ENCODE measurements at regions not wholly inside any gene's neighbourhood (a gene's known extent, or its start where the extent isn't known, plus 50 kb on each side); places are given as distances from the start of the nearest gene placed in this dataset.

DNA sequence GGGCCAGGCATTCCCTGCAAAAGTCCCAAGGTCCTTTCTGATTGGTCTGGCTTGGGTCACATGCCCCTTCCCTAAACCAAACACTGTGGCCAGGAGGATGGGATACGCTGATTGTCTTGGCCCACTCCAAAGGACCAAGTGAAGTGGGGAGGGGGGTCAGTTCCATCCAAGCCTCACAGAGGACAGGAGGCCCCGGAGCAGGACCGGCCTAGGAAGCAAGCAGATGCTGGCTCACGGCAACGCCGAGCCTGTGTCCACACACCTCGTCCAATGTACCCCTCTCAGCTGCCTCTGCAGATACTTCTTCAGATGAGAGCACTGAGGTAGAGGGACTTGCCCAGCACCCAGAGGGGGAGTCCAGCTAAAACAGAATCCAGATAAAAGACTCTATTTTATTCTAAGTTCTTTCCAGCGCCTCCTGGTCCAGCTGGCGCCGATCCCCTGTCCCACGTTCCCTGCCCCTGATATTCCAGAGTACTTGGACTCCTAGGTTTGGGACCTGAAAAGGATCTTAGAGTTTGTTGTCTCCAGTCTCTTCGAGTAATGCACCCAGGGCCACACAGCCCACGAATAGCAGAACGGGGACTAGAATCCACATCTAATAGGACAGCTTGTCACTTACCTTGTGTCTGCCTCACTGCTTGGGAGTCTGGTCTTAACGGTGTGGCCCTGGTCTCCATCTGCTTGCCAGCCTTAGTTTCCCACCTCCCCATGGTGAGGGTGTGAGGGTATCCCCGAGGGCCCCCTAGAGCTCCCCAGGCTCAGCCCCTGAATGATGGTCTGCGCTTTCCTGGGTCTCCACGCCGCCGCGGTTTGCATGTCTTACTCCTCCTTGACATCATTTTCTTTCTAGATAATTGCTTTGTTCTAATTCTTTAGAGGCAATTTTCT, 72.4 kb upstream of the UNC5A start:
- Mint-ChIP-seq H3K27me3 (ENCODE audit: low read depth) (peaks cover 51% of the 10 kb centered on the region), H3K4me3 (no peak overlapping the region), H3K36me3 (ENCODE audit: low read depth) (no peaks in the 10 kb centered on the region), H3K27ac (no peak overlapping the region), H3K9me3 (no peaks in the 10 kb centered on the region), H3K4me1 (ENCODE audit: low read depth) (no peaks in the 10 kb centered on the region)
- no peak for DNase-seq (ENCODE audit: low spot score)

GRCh38 chr5:176738637-176739250, 71.6 kb upstream of the UNC5A start:
- H3K27ac Mint-ChIP-seq = no peak overlapping the region

DNA sequence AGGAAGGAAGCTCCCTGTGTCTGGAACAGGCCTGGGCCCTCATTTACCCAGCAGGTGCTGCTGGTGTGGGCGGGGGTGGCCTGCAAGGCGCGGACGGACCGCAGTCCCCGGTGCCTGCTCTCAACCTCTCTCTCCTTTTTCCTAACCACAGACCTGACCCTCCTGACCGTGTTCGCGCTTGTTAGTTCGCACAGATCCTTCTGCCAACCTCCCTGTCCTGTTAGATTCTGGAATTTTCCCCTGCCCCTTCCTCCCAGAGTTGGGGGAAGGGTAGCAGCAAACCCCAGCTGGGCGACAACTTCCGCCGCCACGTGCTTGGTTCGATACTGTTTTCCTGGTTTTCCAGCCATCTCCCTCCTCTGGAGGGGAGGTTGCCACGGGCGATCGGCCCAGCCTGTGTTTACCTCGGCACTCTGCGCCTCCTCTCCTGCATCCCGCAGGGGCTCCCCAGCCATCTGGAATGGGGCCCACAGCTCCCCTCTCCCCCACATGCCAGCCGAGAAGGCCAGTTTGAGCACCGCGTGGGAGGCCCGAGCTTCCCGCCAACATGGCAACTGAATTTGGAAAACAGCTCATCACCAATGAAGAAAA, 70.8 kb upstream of the UNC5A start:
- no peaks in the 10 kb centered on the region for H3K4me1 Mint-ChIP-seq (ENCODE audit: low read depth)
- no peaks in the 10 kb centered on the region for H3K36me3 Mint-ChIP-seq (ENCODE audit: low read depth)
- no peaks in the 10 kb centered on the region for H3K9me3 Mint-ChIP-seq
- no peak overlapping the region for H3K4me3 Mint-ChIP-seq
- no peak for DNase-seq (ENCODE audit: low spot score)
- H3K27ac Mint-ChIP-seq = no peak overlapping the region
- H3K27me3 Mint-ChIP-seq (ENCODE audit: low read depth) = peaks cover 61% of the 10 kb centered on the region

More at GRCh38 chr5:176738637-176739250, 71.6 kb upstream of the UNC5A start:
- H3K36me3 Mint-ChIP-seq (ENCODE audit: low read depth) = no peaks in the 10 kb centered on the region
- H3K4me3 Mint-ChIP-seq = no peak overlapping the region
- H3K27me3 Mint-ChIP-seq (ENCODE audit: low read depth) = peaks cover 53% of the 10 kb centered on the region
- no peak for DNase-seq (ENCODE audit: low spot score)
- no peaks in the 10 kb centered on the region for H3K4me1 Mint-ChIP-seq (ENCODE audit: low read depth)
- no peaks in the 10 kb centered on the region for H3K9me3 Mint-ChIP-seq

DNA sequence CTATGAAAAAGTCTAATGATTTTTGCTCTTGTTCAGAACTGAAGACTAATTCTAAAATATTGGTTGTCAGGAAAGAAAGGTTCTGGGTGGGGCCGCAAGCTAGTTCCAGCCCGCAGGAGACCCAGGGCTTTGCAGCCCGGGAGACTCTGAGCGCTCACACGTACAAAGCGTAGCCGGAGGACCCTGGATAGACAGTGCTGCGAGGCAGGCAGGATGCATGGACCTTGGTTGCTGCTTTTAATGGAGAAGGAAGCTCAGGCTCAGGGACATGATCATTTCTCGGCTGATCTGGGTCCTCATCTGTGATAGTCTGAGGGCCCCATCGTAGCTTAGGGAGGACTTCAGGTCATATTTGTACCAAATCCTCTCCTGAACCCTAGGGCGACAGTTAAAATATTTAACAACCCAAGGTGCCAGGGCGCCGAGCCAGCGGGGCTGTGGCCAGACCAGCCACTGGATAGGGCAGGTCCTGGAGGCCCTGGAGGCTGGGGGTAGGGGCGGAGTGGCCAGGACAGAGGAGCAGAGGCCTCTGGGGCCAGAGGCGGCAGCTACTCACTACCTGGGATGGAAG, 70.1 kb upstream of the UNC5A start:
- no peak overlapping the region for H3K4me3 Mint-ChIP-seq
- no peak overlapping the region for H3K27ac Mint-ChIP-seq
- no peaks in the 10 kb centered on the region for H3K4me1 Mint-ChIP-seq (ENCODE audit: low read depth)
- DNase-seq (ENCODE audit: low spot score) = no peak
- H3K27me3 Mint-ChIP-seq (ENCODE audit: low read depth) = peaks cover 68% of the 10 kb centered on the region
- H3K36me3 Mint-ChIP-seq (ENCODE audit: low read depth) = no peaks in the 10 kb centered on the region
- H3K9me3 Mint-ChIP-seq = no peaks in the 10 kb centered on the region

DNA sequence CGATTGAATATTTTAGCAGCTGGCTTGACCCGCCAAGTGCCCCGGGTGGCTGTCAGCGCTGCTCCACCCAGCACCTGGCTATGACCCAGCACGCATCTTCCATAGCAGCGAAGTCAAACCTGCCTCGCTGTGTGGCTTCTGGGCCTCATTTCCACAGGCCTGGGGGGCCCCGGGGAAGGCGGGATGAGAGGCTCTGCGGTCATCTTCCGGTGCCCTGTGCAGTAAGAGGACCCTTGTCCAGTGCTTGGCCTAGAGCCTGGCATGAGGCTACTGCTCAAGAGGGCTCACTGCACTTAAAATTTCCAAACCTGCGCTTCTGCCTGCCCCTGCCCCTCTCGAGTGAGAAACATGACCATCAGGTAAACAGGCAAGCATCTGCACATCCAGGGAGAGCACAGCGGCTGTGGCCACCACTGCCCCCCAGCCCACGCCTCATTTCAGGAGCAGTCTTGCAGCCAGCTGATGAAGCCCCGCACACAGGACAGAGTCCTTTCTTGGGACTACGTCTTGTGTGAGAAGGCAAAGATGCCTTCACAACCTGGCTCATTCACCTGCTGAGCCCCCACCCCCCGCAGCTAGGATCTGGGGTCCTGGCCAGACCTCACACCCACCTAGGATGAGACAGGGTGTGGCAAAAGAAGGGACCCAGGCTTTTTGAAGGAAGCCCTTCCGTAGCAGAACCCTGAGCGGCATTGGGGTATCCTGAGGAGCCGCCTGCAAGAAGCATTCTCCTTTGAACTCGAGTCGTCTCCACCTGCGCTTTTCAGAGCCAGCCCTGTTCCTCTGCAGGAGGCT, 69.5 kb upstream of the UNC5A start:
- no peak overlapping the region for H3K4me3 Mint-ChIP-seq
- DNase-seq (ENCODE audit: low spot score) = no peak
- H3K27me3 Mint-ChIP-seq (ENCODE audit: low read depth) = peaks cover 75% of the 10 kb centered on the region
- H3K36me3 Mint-ChIP-seq (ENCODE audit: low read depth) = no peaks in the 10 kb centered on the region
- H3K9me3 Mint-ChIP-seq = no peaks in the 10 kb centered on the region
- H3K4me1 Mint-ChIP-seq (ENCODE audit: low read depth) = peaks cover 3% of the 10 kb centered on the region
- no peak overlapping the region for H3K27ac Mint-ChIP-seq

- H3K27me3 Mint-ChIP-seq (ENCODE audit: low read depth) = peaks cover 75% of the 10 kb centered on the region
- H3K4me3 Mint-ChIP-seq = no peak overlapping the region
- no peaks in the 10 kb centered on the region for H3K9me3 Mint-ChIP-seq
- H3K27ac Mint-ChIP-seq = no peak overlapping the region
- DNase-seq (ENCODE audit: low spot score) = no peak
- H3K36me3 Mint-ChIP-seq (ENCODE audit: low read depth) = no peaks in the 10 kb centered on the region
- H3K4me1 Mint-ChIP-seq (ENCODE audit: low read depth) = peaks cover 5% of the 10 kb centered on the region
Observed at GRCh38 chr5:176741561-176742211, 68.7 kb upstream of the UNC5A start.

GRCh38 chr5:176742246-176743105, 67.9 kb upstream of the UNC5A start:
- Mint-ChIP-seq H3K27ac (no peak overlapping the region), H3K4me1 (ENCODE audit: low read depth) (peaks cover 5% of the 10 kb centered on the region), H3K27me3 (ENCODE audit: low read depth) (peaks cover 75% of the 10 kb centered on the region), H3K4me3 (no peak overlapping the region), H3K9me3 (no peaks in the 10 kb centered on the region), H3K36me3 (ENCODE audit: low read depth) (no peaks in the 10 kb centered on the region)
- no peak for DNase-seq (ENCODE audit: low spot score)

DNA sequence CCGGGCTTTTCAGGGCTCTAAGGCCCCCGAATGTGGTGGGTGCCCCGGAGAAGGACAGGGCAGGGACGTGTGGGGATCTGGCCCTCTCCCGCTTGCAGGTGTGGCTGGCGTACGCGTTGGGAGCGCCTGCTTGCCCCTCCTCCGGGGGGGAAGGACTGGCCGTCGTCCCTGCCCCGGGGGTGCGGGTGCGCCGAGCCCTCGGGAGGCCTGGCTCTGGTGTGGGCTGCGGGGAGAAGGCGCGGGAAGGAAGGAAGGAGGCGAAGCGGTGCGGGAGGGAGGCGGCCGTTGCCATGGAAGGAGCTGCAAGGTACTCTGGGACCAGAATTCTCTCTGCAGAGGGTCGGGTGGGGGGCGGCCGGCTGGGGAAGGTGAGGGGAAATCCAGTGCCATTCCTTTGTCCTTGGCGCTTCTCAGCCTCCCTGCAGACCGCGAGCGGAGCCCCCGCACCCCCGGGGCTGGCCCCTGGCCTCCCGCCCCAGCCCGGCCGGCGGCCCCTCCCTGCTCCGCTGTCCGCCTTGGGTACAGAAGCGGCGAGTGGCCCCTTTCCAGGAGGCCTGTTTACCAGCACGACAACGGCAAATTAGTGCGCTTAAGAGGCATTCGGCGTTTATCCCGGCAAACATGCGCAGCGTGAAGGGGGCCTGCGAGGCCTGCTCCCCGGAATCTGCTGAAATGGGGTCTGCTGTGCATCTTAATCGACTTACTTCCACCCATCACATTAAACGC, 67.1 kb upstream of the UNC5A start:
- Mint-ChIP-seq H3K4me3 (no peak overlapping the region), H3K9me3 (no peaks in the 10 kb centered on the region), H3K27me3 (ENCODE audit: low read depth) (peaks cover 74% of the 10 kb centered on the region), H3K4me1 (ENCODE audit: low read depth) (peaks cover 5% of the 10 kb centered on the region), H3K36me3 (ENCODE audit: low read depth) (no peaks in the 10 kb centered on the region), H3K27ac (no peak overlapping the region)
- DNase-seq (ENCODE audit: low spot score) = no peak

DNA sequence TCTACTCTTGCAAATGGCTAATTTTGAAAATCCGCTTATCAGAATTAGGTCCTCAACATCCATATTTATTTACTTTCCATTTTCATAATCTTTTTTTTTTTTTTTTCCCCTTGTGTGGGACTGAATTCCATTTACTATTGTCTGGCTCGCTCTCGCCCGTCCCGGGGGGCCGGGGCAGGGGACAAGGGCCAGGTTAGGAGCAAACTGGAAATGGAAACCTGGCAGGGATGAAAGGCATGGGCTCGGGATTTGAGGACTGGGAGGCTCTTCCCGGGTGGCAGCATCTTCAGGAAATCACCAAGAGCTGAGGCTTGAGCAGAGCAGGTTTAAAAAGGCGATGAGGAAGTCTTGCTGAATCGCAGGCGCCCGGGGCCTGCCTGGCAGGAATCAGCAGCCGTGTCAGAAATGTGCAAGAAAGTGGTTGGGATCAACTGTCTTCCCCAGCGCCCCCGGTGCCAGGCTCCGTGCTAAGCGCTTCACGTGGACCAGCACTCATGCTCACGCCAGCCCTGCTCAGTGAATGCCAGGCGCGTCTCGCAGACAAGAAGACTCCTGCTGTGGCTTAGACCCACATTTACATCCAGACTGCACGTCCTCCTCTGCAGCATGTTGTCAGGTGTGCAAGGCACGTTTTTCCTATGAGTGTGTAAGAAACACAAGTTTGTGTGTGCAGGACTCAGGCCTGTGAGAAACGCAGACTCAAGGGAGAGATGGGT, 66.3 kb upstream of the UNC5A start:
- Mint-ChIP-seq H3K4me1 (ENCODE audit: low read depth) (peaks cover 5% of the 10 kb centered on the region), H3K9me3 (no peaks in the 10 kb centered on the region), H3K36me3 (ENCODE audit: low read depth) (no peaks in the 10 kb centered on the region), H3K27ac (no peak overlapping the region), H3K4me3 (no peak overlapping the region), H3K27me3 (ENCODE audit: low read depth) (peaks cover 67% of the 10 kb centered on the region)
- DNase-seq (ENCODE audit: low spot score) = no peak

- H3K27ac Mint-ChIP-seq = no peak overlapping the region
- H3K27me3 Mint-ChIP-seq (ENCODE audit: low read depth) = peaks cover 61% of the 10 kb centered on the region
- no peaks in the 10 kb centered on the region for H3K36me3 Mint-ChIP-seq (ENCODE audit: low read depth)
- no peak for DNase-seq (ENCODE audit: low spot score)
- peaks cover 5% of the 10 kb centered on the region for H3K4me1 Mint-ChIP-seq (ENCODE audit: low read depth)
- H3K9me3 Mint-ChIP-seq = no peaks in the 10 kb centered on the region
- no peak overlapping the region for H3K4me3 Mint-ChIP-seq
Observed at GRCh38 chr5:176744584-176744965, 65.8 kb upstream of the UNC5A start.

DNA sequence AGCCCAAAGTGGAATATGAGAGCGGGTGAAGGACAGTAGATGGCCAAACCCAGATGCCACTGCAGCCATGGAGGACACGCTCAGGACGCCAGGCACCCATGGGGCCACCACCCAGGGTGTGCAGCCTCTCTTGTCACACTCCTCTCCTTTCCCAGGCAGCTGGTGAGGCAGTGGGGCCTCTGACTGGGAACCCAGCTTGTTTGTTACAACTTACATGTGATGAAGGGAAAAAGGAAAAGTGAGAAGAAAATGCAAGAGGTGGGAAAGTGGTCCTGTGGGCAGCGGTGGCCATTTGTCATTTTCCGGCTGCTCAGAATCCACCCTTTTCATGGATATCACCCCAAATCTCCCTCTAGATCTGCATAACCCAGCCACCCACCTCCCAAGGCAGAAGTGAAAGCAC, 62.7 kb upstream of the UNC5A start:
- H3K4me1 Mint-ChIP-seq (ENCODE audit: low read depth) = peaks cover 5% of the 10 kb centered on the region

More for the DNA sequence above, 62.7 kb upstream of the UNC5A start:
- Mint-ChIP-seq H3K9me3 (no peaks in the 10 kb centered on the region), H3K27me3 (ENCODE audit: low read depth) (peaks cover 51% of the 10 kb centered on the region), H3K4me3 (no peak overlapping the region), H3K36me3 (ENCODE audit: low read depth) (no peaks in the 10 kb centered on the region), H3K27ac (no peak overlapping the region)
- no peak for DNase-seq (ENCODE audit: low spot score)
